Keratinocyte (primary cell): ENCODE measurements at regions not wholly inside any gene's neighbourhood (a gene's known extent, or its start where the extent isn't known, plus 50 kb on each side); places are given as distances from the start of the nearest gene placed in this dataset.

Source experiments
- DNase-seq: peaks from one replicate; pipeline ENCODE4 v3.0.0-alpha.2; 2011; ENCODE audit warnings: low read depth, missing footprints, low spot score
- FAIRE-seq: peaks from 2 replicates; lab custom pipeline; 2011; peaks lifted over from hg19 to GRCh38; lab: Jason Lieb, UNC
- H2AFZ ChIP-seq: 2 replicates; pipeline ENCODE4 v1.6.0; 2012; ENCODE audit warnings: low read length, control low read depth, inconsistent platforms; ENCODE audit not compliant: control insufficient read depth
- H3K27ac ChIP-seq: 2 replicates; pipeline ENCODE4 v1.5.1; 2011; ENCODE audit warnings: low read length; ENCODE audit not compliant: control insufficient read depth, insufficient read depth
- H3K27me3 ChIP-seq: 3 replicates; pipeline ENCODE4 v1.6.0; 2011; ENCODE audit warnings: low read length; ENCODE audit not compliant: control insufficient read depth, insufficient read depth; ENCODE audit errors: extremely low read depth
- H3K36me3 ChIP-seq, 2 experiments: 2 replicates in 1 of 2; 3 replicates in 1 of 2; pipeline ENCODE4 v1.5.1; 2011; ENCODE audit warnings: low read length in 2 of 2, mild to moderate bottlenecking in 1 of 2; ENCODE audit not compliant: control insufficient read depth in 2 of 2, insufficient read depth in 2 of 2; ENCODE audit errors: extremely low read depth in 1 of 2
- H3K4me1 ChIP-seq: 3 replicates; pipeline ENCODE4 v1.5.1; 2011; ENCODE audit warnings: low read length; ENCODE audit not compliant: control insufficient read depth, insufficient read depth; ENCODE audit errors: extremely low read depth
- H3K4me2 ChIP-seq: 3 replicates; pipeline ENCODE4 v1.6.0; 2011; ENCODE audit warnings: low read depth, low read length; ENCODE audit not compliant: control insufficient read depth, insufficient read depth; ENCODE audit errors: extremely low read depth
- H3K4me3 ChIP-seq, 3 experiments: fragments of 200-600 bp in 1 of 3; sonication (generic) in 1 of 3; 2 replicates in 2 of 3; 3 replicates in 1 of 3; pipeline ENCODE4 v1.5.1; 2011 to 2016; ENCODE audit warnings: low read length in 3 of 3, mild to moderate bottlenecking in 3 of 3, control low read depth in 2 of 3, inconsistent platforms in 1 of 3, low read depth in 1 of 3, mixed read lengths in 1 of 3, mixed run types in 1 of 3, moderate library complexity in 1 of 3; ENCODE audit not compliant: control insufficient read depth in 2 of 3, insufficient read depth in 2 of 3; ENCODE audit errors: extremely low read depth in 1 of 3
- H3K79me2 ChIP-seq: 2 replicates; pipeline ENCODE4 v1.6.0; 2012; ENCODE audit warnings: low read length; ENCODE audit not compliant: control insufficient read depth, insufficient read depth
- H3K9ac ChIP-seq: 3 replicates; pipeline ENCODE4 v1.6.0; 2011; ENCODE audit warnings: low read length; ENCODE audit not compliant: control insufficient read depth, insufficient read depth; ENCODE audit errors: extremely low read depth
- H3K9me1 ChIP-seq: 3 replicates; pipeline ENCODE4 v1.6.0; 2011; ENCODE audit warnings: low read length; ENCODE audit not compliant: control insufficient read depth, insufficient read depth; ENCODE audit errors: extremely low read depth
- H3K9me3 ChIP-seq: 2 replicates; pipeline ENCODE4 v1.5.1; 2012; ENCODE audit warnings: low read depth, low read length; ENCODE audit not compliant: control insufficient read depth
- H4K20me1 ChIP-seq: 3 replicates; pipeline ENCODE4 v1.6.0; 2011; ENCODE audit warnings: low read length; ENCODE audit not compliant: control insufficient read depth, insufficient read depth; ENCODE audit errors: extremely low read depth
- CTCF ChIP-seq, 3 experiments: IDR thresholded peaks in 1 of 3; conservative IDR thresholded peaks in 1 of 3; optimal IDR thresholded peaks in 1 of 3; 2 replicates in 2 of 3; 3 replicates in 1 of 3; pipeline versions ENCODE3 to v1.5.1; 2011; ENCODE audit warnings: low read length in 3 of 3, mild to moderate bottlenecking in 3 of 3, moderate library complexity in 2 of 3, control low read depth in 1 of 3, inconsistent platforms in 1 of 3; ENCODE audit not compliant: insufficient read depth in 2 of 3; ENCODE audit errors: extremely low read depth in 1 of 3
- EZH2 ChIP-seq: IDR thresholded peaks from one replicate; pipeline ENCODE4 v1.6.1; 2012; ENCODE audit warnings: inconsistent platforms, mild to moderate bottlenecking, low read length, moderate library complexity
- dilution Hi-C: fragments of 300-500 bp; cut with MboI; formaldehyde crosslinking; loops from one replicate; pipeline ENCODE4 v1.7.0; 2020; ENCODE audit warnings: low sequenced_read_pairs; ENCODE audit not compliant: extremely low pct_ligation_motif_present

- Histone ChIP-seq H3K27me3 (no peaks in the 10 kb centered on the region), H3K4me2 (no peak overlapping the region), H3K36me3 (no peaks in the 10 kb centered on the region), H3K9me3 (no peaks in the 10 kb centered on the region), H3K79me2 (no peaks in the 10 kb centered on the region), H2AFZ (no peak overlapping the region), H4K20me1 (no peaks in the 10 kb centered on the region), H3K9ac (no peak overlapping the region), H3K4me3 (no peak overlapping the region), H3K9me1 (no peaks in the 10 kb centered on the region), H3K4me1 (no peaks in the 10 kb centered on the region), H3K27ac (no peak overlapping the region)
- dilution Hi-C loops: no loop called here
- DNase-seq (no peak), FAIRE-seq (no peak)
- no peak for TF ChIP-seq EZH2
- TF ChIP-seq CTCF (optimal IDR thresholded peaks at IDR 0.05 in 1 of 3, IDR thresholded peaks at IDR 0.05 in 1 of 3, conservative IDR thresholded peaks at IDR 0.05 in 1 of 3; ENCODE audit: extremely low read depth in 1 of 3, insufficient read depth in 2 of 3, low read length in 3 of 3): no peak
Observed at GRCh38 chr2:21307037-21307436, 183.3 kb downstream of the TDRD15 start.

- FAIRE-seq: no peak
Observed at GRCh38 chr2:21310493-21310892, 186.7 kb downstream of the TDRD15 start.

More at GRCh38 chr2:21310493-21310892, 186.7 kb downstream of the TDRD15 start:
- Histone ChIP-seq H3K9ac (no peak overlapping the region), H3K4me1 (no peaks in the 10 kb centered on the region), H3K36me3 (no peaks in the 10 kb centered on the region), H3K4me2 (no peak overlapping the region), H3K27me3 (no peaks in the 10 kb centered on the region), H3K9me1 (no peaks in the 10 kb centered on the region), H2AFZ (no peak overlapping the region), H3K9me3 (no peaks in the 10 kb centered on the region), H4K20me1 (no peaks in the 10 kb centered on the region), H3K79me2 (no peaks in the 10 kb centered on the region), H3K4me3 (no peak overlapping the region), H3K27ac (no peak overlapping the region)
- dilution Hi-C loops: no loop called here
- no peak for DNase-seq
- TF ChIP-seq EZH2 (no peak), CTCF (optimal IDR thresholded peaks at IDR 0.05 in 1 of 3, IDR thresholded peaks at IDR 0.05 in 1 of 3, conservative IDR thresholded peaks at IDR 0.05 in 1 of 3; ENCODE audit: extremely low read depth in 1 of 3, insufficient read depth in 2 of 3, low read length in 3 of 3) (no peak)
